IMR-90 (cell line): ENCODE measurements at regions not wholly inside any gene's neighbourhood (a gene's known extent, or its start where the extent isn't known, plus 50 kb on each side); places are given as distances from the start of the nearest gene placed in this dataset.

ENCODE experiments used
- CTCF ChIP-seq: conservative IDR thresholded peaks from 2 replicates; pipeline ENCODE4 v1.5.1; 2012; ENCODE audit warnings: mild to moderate bottlenecking, low read depth, low read length, improper control_type of control experiment
- FOS ChIP-seq: fragments of 150-350 bp; IDR thresholded peaks from 2 replicates; pipeline ENCODE4 v1.6.1; 2016; ENCODE audit warnings: low read depth, low read length

- no peak for TF ChIP-seq CTCF
- no peak for TF ChIP-seq FOS
These were observed 257.9 kb downstream of the SATB2 start for GRCh38 chr2:199199797-199200196.
